ENCODE measurements at regions not wholly inside any gene's neighbourhood (a gene's known extent, or its start where the extent isn't known, plus 50 kb on each side); places are given as distances from the start of the nearest gene placed in this dataset.

DNA sequence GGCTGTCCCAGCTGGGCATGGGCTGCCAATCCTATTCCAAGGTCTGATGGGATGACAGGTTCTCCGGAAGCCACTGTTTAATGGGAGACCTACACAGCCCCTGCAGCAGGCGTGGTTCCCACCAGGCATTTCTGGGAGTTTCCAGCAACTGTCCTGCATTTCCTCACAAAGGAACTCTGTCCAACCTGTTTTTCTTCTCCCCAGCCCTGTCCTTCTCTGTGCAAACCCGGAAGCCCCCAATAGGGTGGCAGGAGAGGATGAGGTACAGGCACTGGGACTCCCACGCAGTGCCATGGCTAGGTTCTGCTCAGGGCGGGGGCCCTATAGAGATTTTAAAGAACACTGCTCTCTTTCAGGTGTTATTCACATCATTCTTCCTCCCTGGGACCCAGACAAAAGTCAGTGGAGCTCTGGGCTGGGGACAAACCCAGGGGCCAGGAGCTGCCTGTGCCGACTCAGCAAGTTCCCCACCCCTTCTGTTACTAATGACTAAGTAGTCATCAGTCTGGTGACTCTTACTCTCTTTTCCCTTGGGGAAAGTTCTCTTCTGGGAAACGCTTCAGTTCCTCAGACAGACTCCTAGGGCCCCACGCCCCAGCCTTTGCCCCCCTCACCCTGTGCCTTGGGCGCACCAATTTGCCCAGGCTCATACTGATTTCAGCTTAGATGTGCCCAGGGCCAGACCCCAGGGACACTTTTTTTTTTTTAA, 97.7 kb downstream of the CD47 start:
- Histone ChIP-seq H3K36me3 (no peaks in the 10 kb centered on the region), H3K27me3 (no peaks in the 10 kb centered on the region), H3K4me3 (no peak overlapping the region), H3K9me3 (no peaks in the 10 kb centered on the region)
- DNase-seq = peak; percentile 8

DNA sequence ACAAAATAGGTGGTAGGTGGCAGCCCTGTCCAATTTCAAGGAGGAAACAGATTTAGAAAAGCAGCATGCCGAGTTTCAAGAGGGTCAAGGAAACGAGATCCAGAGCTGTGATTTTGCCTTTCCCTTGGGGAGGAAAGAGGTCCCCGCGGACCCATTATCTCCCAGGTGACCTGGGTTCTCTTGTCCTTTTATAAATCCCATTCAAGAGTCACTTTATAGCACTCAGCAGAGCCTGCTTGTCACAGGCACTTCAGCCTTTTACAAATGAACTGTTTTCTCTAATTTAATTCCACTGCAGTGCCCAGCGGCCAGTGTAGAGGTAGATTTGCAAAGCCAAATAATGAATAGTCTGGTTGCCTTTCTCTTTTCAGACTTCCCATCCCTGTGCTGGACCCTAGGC, 99.9 kb downstream of the CD47 start:
- Histone ChIP-seq H3K4me3 (no peak overlapping the region), H3K27me3 (no peaks in the 10 kb centered on the region), H3K9me3 (no peaks in the 10 kb centered on the region), H3K36me3 (no peaks in the 10 kb centered on the region)
- DNase-seq = no peak

DNA sequence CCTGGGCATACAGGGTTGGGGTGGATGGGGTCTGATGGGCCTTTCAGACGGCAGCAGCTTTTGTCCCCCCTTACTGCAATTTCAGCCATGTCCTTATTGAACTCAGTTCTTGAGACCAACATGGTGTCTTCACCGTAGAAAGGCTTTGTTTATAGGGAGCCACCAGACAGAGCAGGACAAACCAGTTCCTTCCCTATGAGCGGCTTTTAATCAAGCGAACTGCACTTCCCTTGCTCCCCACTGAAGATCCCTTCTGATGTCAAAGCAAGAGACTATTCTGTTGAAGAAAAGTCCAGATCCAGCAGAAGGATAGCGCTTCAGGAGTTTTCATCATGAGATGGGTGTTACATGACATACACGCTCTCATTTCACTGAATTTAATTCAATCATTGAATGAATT, 100.4 kb downstream of the CD47 start:
- Histone ChIP-seq H3K27me3 (no peaks in the 10 kb centered on the region), H3K9me3 (no peaks in the 10 kb centered on the region), H3K36me3 (no peaks in the 10 kb centered on the region), H3K4me3 (no peak overlapping the region)
- no peak for DNase-seq

DNA sequence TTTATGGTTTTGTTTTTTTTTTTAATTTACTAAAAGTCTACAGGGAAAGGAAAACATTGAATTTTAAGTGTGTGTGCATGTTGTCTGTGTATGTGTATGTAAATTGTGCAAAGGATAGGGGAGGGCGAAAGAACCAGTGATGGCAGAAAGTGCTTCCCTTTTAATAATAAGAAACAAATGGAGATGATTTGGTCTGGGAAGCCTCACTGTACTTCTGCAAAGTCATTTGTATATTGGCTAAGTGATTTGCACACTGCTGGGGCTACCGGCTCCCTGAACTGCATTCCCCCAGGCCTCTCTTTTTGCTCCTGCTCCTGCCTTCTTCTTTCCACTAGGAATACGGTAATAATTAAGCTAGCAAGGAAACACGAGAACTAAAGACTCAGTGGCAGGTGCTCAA, 101.2 kb downstream of the CD47 start:
- H3K27me3 ChIP-seq = no peaks in the 10 kb centered on the region
- no peaks in the 10 kb centered on the region for H3K9me3 ChIP-seq
- no peak for DNase-seq
- H3K36me3 ChIP-seq = no peaks in the 10 kb centered on the region
- no peak overlapping the region for H3K4me3 ChIP-seq

DNA sequence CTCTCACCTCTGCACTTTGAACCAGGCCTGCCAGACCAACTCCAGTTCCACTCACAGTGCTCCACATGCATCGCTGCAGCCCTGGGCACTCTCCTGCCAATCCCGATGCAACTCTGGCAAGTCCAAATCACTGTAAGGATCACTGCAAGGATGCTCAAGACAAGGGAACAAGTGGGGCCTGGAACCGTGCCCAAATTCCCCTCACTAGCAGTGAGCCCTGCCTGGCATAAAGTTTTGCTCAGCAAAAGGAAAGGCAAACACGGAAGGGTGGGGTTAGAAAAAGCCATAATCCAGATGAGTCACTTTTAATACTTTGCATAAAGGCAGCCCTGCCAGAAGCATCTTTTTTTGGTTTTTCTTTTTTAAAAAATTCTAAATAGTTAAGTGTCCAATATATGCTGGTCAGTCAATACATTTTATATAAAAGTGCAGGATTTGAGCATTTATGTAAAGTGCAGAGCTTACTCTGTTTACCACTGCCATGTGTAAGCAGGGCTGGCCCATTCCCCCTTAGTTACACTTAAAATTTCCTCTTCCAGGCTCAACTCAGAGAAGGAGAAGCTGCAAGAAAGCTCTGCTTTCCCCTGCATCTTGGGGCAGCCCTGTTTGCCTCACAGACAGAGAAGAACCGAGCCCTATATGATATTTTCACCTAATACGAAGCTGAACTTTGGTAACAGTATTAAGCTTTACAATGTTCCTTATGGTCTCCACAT, 102.2 kb downstream of the CD47 start:
- Histone ChIP-seq H3K4me3 (no peak overlapping the region), H3K9me3 (no peaks in the 10 kb centered on the region), H3K27me3 (no peaks in the 10 kb centered on the region), H3K36me3 (no peaks in the 10 kb centered on the region)
- DNase-seq = peak; percentile 68

DNA sequence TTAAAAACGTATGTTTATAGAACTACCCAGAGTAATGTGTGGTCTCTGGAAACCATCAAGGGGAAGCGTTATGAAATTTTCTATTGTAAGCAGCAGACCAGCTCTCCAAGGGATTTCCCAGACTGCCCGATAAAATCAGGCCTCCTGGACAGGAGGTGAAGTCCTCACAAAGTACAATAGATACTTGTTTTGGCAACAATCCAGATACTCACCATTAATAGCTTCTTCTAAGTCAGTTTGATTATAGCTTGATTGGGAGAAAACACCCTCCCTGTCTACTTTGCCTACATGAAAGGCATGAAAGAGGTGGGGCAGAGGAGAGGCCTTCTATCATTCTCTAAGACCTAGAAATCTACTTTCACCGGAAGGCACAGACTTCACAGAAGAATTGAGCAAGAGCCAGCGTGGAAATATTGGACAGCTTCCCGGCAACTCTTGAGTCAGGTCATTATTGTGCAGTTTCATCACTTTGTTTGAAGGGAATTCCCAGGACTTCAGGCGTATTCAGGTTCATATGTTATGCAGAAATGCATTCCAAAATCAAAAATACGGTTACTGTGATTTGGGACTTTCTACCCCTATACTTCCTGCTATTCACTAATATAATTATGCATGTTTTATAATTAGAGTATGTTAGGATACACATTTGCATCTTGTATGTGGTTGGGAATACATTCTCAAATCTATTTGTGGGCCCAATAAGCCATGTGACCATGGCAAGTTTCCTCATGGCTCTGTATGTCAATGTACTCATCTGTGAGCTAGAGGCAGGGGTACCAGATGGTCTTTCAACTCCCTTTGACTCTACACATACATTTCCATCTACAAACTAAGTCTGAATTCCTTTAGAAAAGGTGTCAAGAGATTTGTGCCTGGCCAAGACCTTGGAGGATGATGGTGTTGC, 103.5 kb downstream of the CD47 start:
- Histone ChIP-seq H3K36me3 (no peaks in the 10 kb centered on the region), H3K9me3 (no peaks in the 10 kb centered on the region), H3K4me3 (no peak overlapping the region), H3K27me3 (no peaks in the 10 kb centered on the region)
- DNase-seq = peak; percentile 88

DNA sequence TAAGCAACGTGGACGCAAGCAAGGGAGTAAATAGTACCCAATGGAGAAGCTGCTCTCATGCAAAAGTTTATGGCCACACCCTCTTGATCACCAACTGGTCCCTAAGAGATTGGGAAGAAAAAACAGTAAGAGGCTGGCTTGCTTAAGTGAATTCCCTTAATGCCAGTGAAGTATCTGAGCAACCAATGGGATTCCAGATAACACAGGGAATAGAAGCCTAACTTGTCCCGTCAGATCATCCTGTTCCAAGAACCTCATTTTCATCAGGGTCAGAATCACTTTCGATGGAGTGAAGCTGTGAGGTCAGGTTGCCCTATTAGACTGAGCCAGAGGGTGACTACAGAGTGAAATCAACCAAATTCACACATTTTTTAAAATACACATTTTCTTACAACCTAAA, 104.3 kb downstream of the CD47 start:
- Histone ChIP-seq H3K9me3 (no peaks in the 10 kb centered on the region), H3K36me3 (no peaks in the 10 kb centered on the region), H3K27me3 (no peaks in the 10 kb centered on the region), H3K4me3 (no peak overlapping the region)
- no peak for DNase-seq

DNA sequence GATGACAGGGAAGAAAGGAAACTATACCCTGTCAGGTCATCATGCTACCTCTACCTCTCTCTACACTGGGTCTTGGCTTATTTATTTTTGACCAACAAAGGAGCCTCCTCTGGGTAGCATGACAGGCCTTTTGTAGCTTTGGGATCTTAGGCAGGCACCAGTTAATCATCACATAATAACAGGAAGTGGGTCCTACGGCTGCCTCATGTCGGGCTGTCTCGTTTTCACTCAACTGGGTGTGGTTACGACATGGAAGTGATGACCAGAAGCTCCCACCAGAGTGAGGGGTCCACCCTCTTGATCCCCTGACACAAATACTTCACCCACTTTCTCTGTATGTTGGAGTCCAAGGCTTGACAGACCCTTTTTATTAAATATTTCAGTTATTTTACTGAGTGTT, 105.3 kb downstream of the CD47 start:
- Histone ChIP-seq H3K9me3 (no peaks in the 10 kb centered on the region), H3K4me3 (no peak overlapping the region), H3K27me3 (no peaks in the 10 kb centered on the region), H3K36me3 (no peaks in the 10 kb centered on the region)
- no peak for DNase-seq

DNA sequence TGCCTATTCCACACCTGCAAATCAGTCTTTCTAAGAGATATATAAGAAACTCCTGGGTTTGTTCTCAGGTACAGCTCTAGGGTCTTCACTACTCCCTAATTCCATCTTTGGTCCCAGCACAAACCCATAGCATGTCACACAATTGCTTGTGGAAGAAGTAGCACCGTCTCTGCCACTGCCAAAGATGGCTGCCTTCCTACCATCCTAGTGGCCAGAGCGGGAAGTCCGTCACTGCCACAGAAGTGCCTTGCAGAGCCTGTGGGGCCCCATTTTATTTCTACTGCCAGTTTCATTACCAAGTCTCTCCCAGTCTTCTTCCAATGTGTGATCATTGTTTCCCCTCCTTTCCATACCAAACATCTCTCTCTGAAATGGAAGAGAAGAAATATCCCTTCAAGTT, 107.6 kb downstream of the CD47 start:
- H3K4me3 ChIP-seq = no peak overlapping the region
- no peak for DNase-seq
- no peaks in the 10 kb centered on the region for H3K9me3 ChIP-seq
- H3K27me3 ChIP-seq = no peaks in the 10 kb centered on the region
- no peaks in the 10 kb centered on the region for H3K36me3 ChIP-seq

DNA sequence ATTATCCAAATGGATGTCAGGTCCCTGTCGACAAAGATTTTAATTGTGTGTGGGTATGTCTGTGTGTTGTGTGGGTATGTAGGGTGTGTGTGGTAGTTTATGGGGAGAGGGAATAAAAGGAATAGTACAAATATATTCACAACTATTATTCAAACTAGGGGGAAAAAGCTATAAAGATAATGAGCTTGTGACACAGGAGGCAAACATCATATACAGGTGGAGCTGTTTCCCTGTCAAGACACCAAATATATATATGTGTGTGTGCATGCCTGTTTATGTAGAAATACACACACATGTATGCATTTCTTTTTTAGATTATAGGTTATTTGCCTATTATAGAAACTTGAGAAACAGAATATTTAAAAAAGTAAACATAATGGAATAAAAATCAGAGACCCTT, 108.7 kb downstream of the CD47 start:
- Histone ChIP-seq H3K4me3 (no peak overlapping the region), H3K27me3 (no peaks in the 10 kb centered on the region), H3K36me3 (no peaks in the 10 kb centered on the region), H3K9me3 (no peaks in the 10 kb centered on the region)
- DNase-seq = no peak

DNA sequence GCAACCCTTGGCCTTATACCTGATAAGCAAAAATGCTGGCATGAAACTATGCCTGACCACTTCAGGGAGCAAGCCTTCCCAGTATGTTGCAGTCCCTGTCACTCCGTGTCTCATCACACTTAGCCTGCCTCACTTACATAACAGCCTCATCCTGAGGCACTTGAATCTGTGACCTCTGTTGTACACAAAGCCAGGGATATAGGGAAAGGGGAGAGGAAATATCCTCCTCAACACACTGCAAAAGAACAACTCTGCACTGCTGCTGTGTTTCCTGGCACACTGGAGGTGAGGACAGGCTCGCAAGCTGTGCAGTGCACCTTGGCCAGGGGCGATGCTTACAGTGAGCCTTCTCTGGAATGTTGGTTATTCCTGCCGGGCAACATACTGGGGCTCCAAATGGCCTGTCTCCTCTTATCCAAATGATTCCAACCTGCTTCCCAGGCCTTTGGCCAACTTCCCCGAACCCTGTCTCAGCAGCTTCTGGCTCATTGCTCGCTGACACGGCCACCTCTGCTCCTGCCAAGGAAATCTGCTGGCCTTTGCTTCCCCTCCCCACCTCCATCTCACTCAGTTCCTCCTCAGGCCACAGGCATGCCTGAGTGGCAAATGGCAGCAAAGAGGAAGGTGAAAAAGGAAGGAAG, 109.2 kb downstream of the CD47 start:
- Histone ChIP-seq H3K4me3 (no peak overlapping the region), H3K9me3 (no peaks in the 10 kb centered on the region), H3K27me3 (no peaks in the 10 kb centered on the region), H3K36me3 (no peaks in the 10 kb centered on the region)
- DNase-seq = peak; percentile 91

DNA sequence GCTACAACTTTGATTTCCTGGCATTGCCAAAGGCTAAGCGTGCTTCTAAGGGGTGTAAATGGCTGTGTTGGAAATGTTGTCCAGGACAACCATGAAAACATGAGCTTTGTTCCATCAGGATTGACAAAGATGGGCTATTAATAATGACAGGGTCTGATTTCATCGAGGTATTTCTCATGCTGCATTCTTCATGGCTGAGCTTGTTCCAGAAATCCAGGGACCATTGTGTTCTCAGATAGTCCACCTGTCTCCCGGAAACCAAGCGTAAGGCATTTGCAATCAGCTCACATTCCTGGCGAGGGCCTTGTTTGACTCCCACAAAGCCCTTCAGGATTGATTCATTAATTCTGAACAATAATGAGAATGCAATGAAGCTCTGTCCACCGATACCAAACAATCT, 111.3 kb downstream of the CD47 start:
- no peak overlapping the region for H3K4me3 ChIP-seq
- DNase-seq = no peak

DNA sequence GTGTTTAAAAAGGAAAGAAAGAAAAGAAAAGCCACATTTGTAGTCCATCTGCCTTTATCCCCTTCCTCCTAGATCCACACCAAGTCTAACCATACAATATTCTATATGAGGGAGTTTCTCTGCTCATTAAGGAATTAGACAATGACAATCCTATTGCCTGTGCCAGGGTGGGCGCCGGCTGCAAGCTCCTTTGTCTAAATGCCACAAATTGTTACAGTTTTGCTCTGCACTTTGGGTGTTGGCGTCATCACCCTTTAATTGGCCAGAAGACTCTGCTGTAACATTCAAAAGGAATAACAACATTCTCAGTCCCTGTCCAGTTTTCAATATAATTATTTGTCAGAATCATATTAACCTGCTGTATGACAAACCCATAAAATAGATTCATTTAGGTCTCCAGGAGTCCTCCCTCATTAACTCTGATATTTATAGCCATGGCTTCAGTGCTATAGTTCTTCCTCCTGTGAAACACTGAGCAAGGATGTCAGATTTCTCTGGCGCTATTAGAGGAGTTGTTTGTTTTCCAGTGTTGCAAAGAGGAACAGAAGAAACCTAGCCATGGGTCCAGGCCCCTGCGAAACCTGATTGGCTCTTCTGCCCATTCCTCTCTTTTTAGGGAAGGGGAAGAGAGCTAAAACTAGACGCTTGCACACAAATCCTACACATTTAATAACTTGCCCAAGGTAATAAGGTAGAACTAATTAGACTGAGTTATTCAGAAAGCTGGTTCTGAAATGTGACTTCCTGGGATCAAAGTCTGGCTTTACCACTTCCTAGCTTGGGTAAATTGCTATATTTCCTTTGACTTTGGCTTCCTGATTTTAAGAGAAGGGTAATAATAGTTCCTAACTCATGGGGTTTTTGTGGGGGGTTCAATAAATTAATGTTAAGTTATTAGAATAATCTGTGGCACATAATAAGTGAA, 112.4 kb downstream of the CD47 start:
- H3K36me3 ChIP-seq = no peaks in the 10 kb centered on the region
- no peaks in the 10 kb centered on the region for H3K27me3 ChIP-seq
- no peak overlapping the region for H3K4me3 ChIP-seq
- DNase-seq = no peak
- H3K9me3 ChIP-seq = no peaks in the 10 kb centered on the region

More for the DNA sequence above, 111.3 kb downstream of the CD47 start:
- Histone ChIP-seq H3K9me3 (no peaks in the 10 kb centered on the region), H3K27me3 (no peaks in the 10 kb centered on the region), H3K36me3 (no peaks in the 10 kb centered on the region)

DNA sequence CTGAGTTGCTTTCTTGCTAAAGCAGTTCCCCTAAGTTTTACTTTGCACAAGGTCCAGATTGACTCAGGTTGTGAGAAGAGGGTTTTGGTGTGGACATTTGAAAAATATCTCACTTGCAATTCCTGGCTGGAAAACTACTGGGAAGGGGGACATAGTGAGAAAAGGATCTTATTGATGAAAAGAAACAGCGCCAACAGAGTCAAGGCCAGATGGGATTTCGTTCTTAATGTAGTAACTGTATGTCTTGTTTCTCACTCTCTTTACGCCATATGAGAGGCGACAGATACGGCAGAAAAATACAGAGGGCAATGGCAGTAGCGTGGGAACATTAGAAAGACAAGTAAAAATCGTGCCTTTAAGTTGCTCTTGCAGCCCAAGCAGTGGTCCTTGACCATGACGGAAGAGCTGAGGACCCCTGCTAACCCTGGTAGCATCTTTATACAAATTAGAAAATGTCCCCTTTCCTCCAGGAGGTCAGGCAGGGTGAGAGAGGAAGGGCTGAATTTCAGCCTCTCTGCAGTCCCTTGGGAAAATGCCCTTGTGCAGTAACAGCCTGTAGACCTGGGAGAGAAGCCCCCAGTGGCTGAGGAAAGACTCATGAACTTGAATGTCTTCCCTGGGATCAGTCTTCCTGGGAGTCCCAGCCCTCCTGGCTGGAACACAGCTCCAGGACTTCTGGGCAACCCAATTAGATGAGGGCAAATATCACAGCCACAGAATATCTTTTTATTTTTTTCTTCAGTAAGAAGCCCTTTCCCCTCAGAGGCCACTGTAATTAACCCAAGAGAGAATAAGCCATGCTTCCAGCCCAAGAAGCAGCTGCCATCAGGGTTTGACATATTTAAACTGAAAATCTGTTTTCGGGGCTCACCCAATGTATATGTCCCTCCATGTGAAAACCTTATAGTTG, 113.4 kb downstream of the CD47 start:
- no peaks in the 10 kb centered on the region for H3K27me3 ChIP-seq
- DNase-seq = no peak
- H3K36me3 ChIP-seq = no peaks in the 10 kb centered on the region
- H3K4me3 ChIP-seq = no peak overlapping the region
- no peaks in the 10 kb centered on the region for H3K9me3 ChIP-seq

DNA sequence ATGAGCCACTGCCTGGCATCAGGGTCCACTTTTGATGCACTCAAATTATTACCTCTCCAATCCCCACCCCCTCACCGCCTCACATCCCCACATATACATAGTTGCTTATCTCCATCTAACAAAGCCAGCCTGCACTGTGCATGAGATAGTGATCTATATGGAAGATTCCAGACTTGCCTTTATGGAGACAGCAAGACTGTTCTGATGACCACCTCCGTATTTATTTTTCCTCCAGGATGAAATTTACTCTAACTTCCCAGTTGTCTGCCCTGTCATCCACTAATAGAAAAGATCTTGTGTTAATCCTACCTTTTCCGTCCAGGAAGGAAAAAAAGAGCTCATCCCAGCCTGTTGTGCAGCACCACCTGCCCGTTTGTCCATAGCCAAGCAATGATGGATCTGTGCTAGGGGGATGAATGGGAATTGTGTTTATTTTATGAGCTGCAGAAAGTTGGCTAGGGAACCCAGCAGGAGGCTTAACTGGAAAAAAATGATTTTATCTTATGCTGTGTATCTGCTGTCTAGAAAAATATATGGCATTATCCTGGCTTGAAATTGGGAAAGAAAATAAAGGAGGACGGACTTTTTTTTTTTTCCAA, 114.5 kb downstream of the CD47 start:
- Histone ChIP-seq H3K27me3 (no peaks in the 10 kb centered on the region), H3K4me3 (no peak overlapping the region), H3K36me3 (no peaks in the 10 kb centered on the region), H3K9me3 (no peaks in the 10 kb centered on the region)
- DNase-seq = no peak
